CD14-positive monocyte (primary cell): ENCODE measurements at regions not wholly inside any gene's neighbourhood (a gene's known extent, or its start where the extent isn't known, plus 50 kb on each side); places are given as distances from the start of the nearest gene placed in this dataset.

Experiments
- DNase-seq, 3 donors: peaks; one replicate each; pipeline ENCODE4 v3.0.0-alpha.2; 2011 to 2022
- H2AFZ ChIP-seq: 2 replicates; pipeline ENCODE4 v1.6.0; 2012; ENCODE audit warnings: mild to moderate bottlenecking, low read depth, low read length, inconsistent platforms; ENCODE audit not compliant: insufficient read depth, poor library complexity, severe bottlenecking
- H3K27ac ChIP-seq, 2 donors: 1 replicate in 1 of 2; 2 replicates in 1 of 2; pipeline ENCODE4 v1.5.1; 2012 to 2013; ENCODE audit warnings: low read length in 2 of 2, control low read depth in 1 of 2, inconsistent platforms in 1 of 2, low read depth in 1 of 2, mild to moderate bottlenecking in 1 of 2
- H3K27me3 ChIP-seq, 2 donors: one replicate each; pipeline versions ENCODE4 v1.6.0 to v1.6.1; 2011 to 2013; ENCODE audit warnings: low read length in 2 of 2; ENCODE audit not compliant: control insufficient read depth in 2 of 2, insufficient read depth in 2 of 2
- H3K36me3 ChIP-seq, 2 donors: replicated peaks in 1 of 2; 1 replicate in 1 of 2; 2 replicates in 1 of 2; pipeline versions ENCODE4 v1.5.1 to v1.6.1; 2012 to 2013; ENCODE audit warnings: low read length in 2 of 2, control low read depth in 1 of 2, inconsistent platforms in 1 of 2, mild to moderate bottlenecking in 1 of 2; ENCODE audit not compliant: insufficient read depth in 2 of 2, control insufficient read depth in 1 of 2
- H3K4me1 ChIP-seq, 2 donors: 1 replicate in 1 of 2; 2 replicates in 1 of 2; pipeline versions ENCODE4 v1.5.1 to v1.6.1; 2012 to 2013; ENCODE audit warnings: low read length in 2 of 2, control low read depth in 1 of 2, inconsistent platforms in 1 of 2, mild to moderate bottlenecking in 1 of 2, moderate library complexity in 1 of 2; ENCODE audit not compliant: insufficient read depth in 2 of 2, control insufficient read depth in 1 of 2
- H3K4me2 ChIP-seq: replicated peaks from 2 replicates; pipeline ENCODE3; 2012; ENCODE audit warnings: low read length, moderate library complexity, mild to moderate bottlenecking; ENCODE audit not compliant: poor library complexity, severe bottlenecking; ENCODE audit errors: extremely low read depth
- H3K4me3 ChIP-seq, 3 experiments: fragments of 200-600 bp in 1 of 3; sonication (generic) in 1 of 3; replicated peaks in 1 of 3; 1 replicate in 2 of 3; 2 replicates in 1 of 3; pipeline ENCODE4 v1.5.1; 2011 to 2013; ENCODE audit warnings: low read length in 3 of 3, mild to moderate bottlenecking in 3 of 3, control low read depth in 2 of 3, low read depth in 2 of 3, inconsistent platforms in 1 of 3, moderate library complexity in 1 of 3
- H3K79me2 ChIP-seq: 2 replicates; pipeline ENCODE4 v1.6.0; 2012; ENCODE audit warnings: mild to moderate bottlenecking, control low read depth, inconsistent platforms, low read length, moderate library complexity; ENCODE audit not compliant: insufficient read depth
- H3K9ac ChIP-seq: 2 replicates; pipeline ENCODE4 v1.6.0; 2017; ENCODE audit warnings: low read length, mild to moderate bottlenecking; ENCODE audit not compliant: insufficient read depth, poor library complexity, severe bottlenecking
- H3K9me3 ChIP-seq, 2 donors: replicated peaks in 1 of 2; 1 replicate in 1 of 2; 2 replicates in 1 of 2; pipeline versions ENCODE4 v1.5.1 to v1.6.1; 2012 to 2013; ENCODE audit warnings: low read length in 2 of 2, control low read depth in 1 of 2; ENCODE audit not compliant: control insufficient read depth in 1 of 2, insufficient read depth in 1 of 2
- H4K20me1 ChIP-seq: 2 replicates; pipeline ENCODE4 v1.6.0; 2012; ENCODE audit warnings: mild to moderate bottlenecking, low read length, control low read depth, moderate library complexity; ENCODE audit not compliant: insufficient read depth
- H3K27ac Mint-ChIP-seq, 7 donors: one replicate each; pipeline ENCODE4 v1.8.0; 2020; ENCODE audit warnings: mild to moderate bottlenecking in 7 of 7, mixed read lengths in 7 of 7, moderate library complexity in 6 of 7, inconsistent platforms in 2 of 7
- H3K27me3 Mint-ChIP-seq, 3 donors: one replicate each; pipeline ENCODE4 v1.8.0; 2021 to 2022; ENCODE audit warnings: low read depth in 3 of 3, mild to moderate bottlenecking in 3 of 3, mixed read lengths in 3 of 3, moderate library complexity in 3 of 3, inconsistent platforms in 1 of 3
- H3K36me3 Mint-ChIP-seq, 2 donors: one replicate each; pipeline ENCODE4 v1.8.0; 2020; ENCODE audit warnings: mixed read lengths in 2 of 2, inconsistent platforms in 1 of 2, mild to moderate bottlenecking in 1 of 2
- H3K4me1 Mint-ChIP-seq: one replicate; pipeline ENCODE4 v1.8.0; 2020; ENCODE audit warnings: mild to moderate bottlenecking, mixed read lengths
- H3K4me3 Mint-ChIP-seq, 2 donors: one replicate each; pipeline ENCODE4 v1.8.0; 2020; ENCODE audit warnings: mild to moderate bottlenecking in 2 of 2, mixed read lengths in 2 of 2, moderate library complexity in 1 of 2
- H3K9me3 Mint-ChIP-seq, 7 donors: one replicate each; pipeline ENCODE4 v1.8.0; 2020 to 2022; ENCODE audit warnings: mixed read lengths in 7 of 7, mild to moderate bottlenecking in 6 of 7, moderate library complexity in 6 of 7, inconsistent platforms in 2 of 7
- WGBS: methylation state at CpG from one replicate; pipeline ENCODE4 v1.1.5; 2013; ENCODE audit warnings: missing lambda C conversion rate; ENCODE audit not compliant: insufficient coverage; 5-methylcytosine and 5-hydroxymethylcytosine counted together
- intact Hi-C, 2 donors: fragments of 100-400 bp; cut with micrococcal nuclease; formaldehyde crosslinking; loops; one replicate each; pipeline versions ENCODE4 v1.15.0 to v1.15.1; 2023
- TF ChIP-seq, protein P1 (sequence below): fragments of 200-600 bp; IDR thresholded peaks from one replicate; pipeline ENCODE4 v1.8.0; 2022; ENCODE audit warnings: antibody characterized with exemption, mild to moderate bottlenecking

DNA sequence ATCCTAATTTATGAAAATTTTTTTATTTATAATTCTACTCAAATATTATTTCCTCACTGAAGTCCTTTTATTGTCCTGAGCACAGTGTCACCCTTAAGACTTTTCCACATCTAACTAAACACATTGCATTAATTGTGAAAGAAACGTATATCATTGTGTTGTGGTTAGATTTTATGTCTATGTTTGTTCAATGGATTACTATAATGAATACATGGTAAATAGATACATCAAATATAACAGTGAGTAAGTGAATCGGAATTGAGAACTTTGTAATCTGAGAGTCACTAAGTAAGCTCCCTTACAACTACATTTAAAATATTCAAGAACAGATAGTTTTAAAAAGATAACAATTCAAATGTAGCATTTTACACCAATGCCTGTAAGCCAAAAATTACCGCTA is 417.6 kb upstream of the PCDH20 start:
- no peak overlapping the region for H3K9ac ChIP-seq
- no peaks in the 10 kb centered on the region for H3K27me3 Mint-ChIP-seq
- TF ChIP-seq, protein P1, sequence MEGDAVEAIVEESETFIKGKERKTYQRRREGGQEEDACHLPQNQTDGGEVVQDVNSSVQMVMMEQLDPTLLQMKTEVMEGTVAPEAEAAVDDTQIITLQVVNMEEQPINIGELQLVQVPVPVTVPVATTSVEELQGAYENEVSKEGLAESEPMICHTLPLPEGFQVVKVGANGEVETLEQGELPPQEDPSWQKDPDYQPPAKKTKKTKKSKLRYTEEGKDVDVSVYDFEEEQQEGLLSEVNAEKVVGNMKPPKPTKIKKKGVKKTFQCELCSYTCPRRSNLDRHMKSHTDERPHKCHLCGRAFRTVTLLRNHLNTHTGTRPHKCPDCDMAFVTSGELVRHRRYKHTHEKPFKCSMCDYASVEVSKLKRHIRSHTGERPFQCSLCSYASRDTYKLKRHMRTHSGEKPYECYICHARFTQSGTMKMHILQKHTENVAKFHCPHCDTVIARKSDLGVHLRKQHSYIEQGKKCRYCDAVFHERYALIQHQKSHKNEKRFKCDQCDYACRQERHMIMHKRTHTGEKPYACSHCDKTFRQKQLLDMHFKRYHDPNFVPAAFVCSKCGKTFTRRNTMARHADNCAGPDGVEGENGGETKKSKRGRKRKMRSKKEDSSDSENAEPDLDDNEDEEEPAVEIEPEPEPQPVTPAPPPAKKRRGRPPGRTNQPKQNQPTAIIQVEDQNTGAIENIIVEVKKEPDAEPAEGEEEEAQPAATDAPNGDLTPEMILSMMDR = no peak

DNA sequence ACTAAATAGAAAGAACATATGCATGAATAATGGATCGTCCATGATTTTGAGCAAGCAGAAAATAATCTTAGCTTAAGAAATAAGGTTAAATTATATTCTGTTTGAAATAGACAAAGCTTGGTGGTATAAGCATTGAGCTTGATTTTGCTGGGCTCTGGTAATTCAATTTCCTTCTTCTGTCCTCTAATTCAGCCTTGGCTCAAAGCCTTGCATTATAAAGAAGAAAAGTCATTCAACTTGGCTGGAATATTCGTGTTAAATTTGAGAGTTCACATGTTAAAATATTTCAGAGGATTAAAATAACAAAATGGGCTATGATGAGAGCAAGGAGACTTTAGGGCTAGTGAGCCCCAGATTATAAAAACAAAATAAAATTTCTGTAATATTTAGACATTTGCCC is 415.4 kb upstream of the PCDH20 start:
- Histone ChIP-seq H3K4me2 (no peak overlapping the region), H3K4me1 (no peaks in the 10 kb centered on the region), H2AFZ (no peak overlapping the region), H3K27ac (no peak overlapping the region), H3K9ac (no peak overlapping the region), H3K36me3 (no peaks in the 10 kb centered on the region), H4K20me1 (no peaks in the 10 kb centered on the region), H3K9me3 (peaks cover 7 to 8% of the 10 kb centered on the region in 2 donors), H3K79me2 (no peaks in the 10 kb centered on the region), H3K27me3 (no peaks in the 10 kb centered on the region), H3K4me3 (no peak overlapping the region)
- WGBS = no CpG with 5 or more reads among the region's 2 CpGs
- Mint-ChIP-seq H3K4me3 (no peak overlapping the region), H3K27ac (no peak overlapping the region), H3K27me3 (no peaks in the 10 kb centered on the region), H3K4me1 (no peaks in the 10 kb centered on the region), H3K36me3 (no peaks in the 10 kb centered on the region), H3K9me3 (peaks cover 0 to 8% (median 4%) of the 10 kb centered on the region in 7 donors)
- intact Hi-C loops = no loop called here
- TF ChIP-seq, protein P1 = no peak
- no peak for DNase-seq

More for the DNA sequence above, 417.6 kb upstream of the PCDH20 start:
- Histone ChIP-seq H3K36me3 (no peaks in the 10 kb centered on the region), H3K4me3 (no peak overlapping the region), H3K27ac (no peak overlapping the region), H3K4me1 (no peaks in the 10 kb centered on the region), H3K79me2 (no peaks in the 10 kb centered on the region), H2AFZ (no peak overlapping the region), H3K27me3 (no peaks in the 10 kb centered on the region), H4K20me1 (no peaks in the 10 kb centered on the region), H3K4me2 (no peak overlapping the region), H3K9me3 (peaks cover 7 to 8% of the 10 kb centered on the region in 2 donors)
- H3K36me3 Mint-ChIP-seq = no peaks in the 10 kb centered on the region
- WGBS = 100% methylated on average over 1 of the region's 3 CpGs
- H3K4me1 Mint-ChIP-seq = no peaks in the 10 kb centered on the region
- no peak overlapping the region for H3K4me3 Mint-ChIP-seq
- no peak for DNase-seq
- intact Hi-C loops = no loop called here
- peaks cover 0 to 8% (median 4%) of the 10 kb centered on the region in 7 donors for H3K9me3 Mint-ChIP-seq
- H3K27ac Mint-ChIP-seq = no peak overlapping the region
